C4-2B (cell line): ENCODE measurements at regions not wholly inside any gene's neighbourhood (a gene's known extent, or its start where the extent isn't known, plus 50 kb on each side); places are given as distances from the start of the nearest gene placed in this dataset.
A peak's percentile ranks its signal among the peaks of the same experiment; 100 is the strongest.

ENCODE experiments used
- H3K27ac ChIP-seq: fragments of 450-650 bp; 2 replicates; pipeline ENCODE4 v1.5.1; 2017
- ZFX ChIP-seq: fragments of 450-650 bp; IDR thresholded peaks from 2 replicates; pipeline ENCODE4 v1.6.1; 2017
- TF ChIP-seq, protein P1 (sequence below): fragments of 450-650 bp; conservative IDR thresholded peaks from 2 replicates; pipeline ENCODE4 v1.5.1; 2017; ENCODE audit warnings: mild to moderate bottlenecking

DNA sequence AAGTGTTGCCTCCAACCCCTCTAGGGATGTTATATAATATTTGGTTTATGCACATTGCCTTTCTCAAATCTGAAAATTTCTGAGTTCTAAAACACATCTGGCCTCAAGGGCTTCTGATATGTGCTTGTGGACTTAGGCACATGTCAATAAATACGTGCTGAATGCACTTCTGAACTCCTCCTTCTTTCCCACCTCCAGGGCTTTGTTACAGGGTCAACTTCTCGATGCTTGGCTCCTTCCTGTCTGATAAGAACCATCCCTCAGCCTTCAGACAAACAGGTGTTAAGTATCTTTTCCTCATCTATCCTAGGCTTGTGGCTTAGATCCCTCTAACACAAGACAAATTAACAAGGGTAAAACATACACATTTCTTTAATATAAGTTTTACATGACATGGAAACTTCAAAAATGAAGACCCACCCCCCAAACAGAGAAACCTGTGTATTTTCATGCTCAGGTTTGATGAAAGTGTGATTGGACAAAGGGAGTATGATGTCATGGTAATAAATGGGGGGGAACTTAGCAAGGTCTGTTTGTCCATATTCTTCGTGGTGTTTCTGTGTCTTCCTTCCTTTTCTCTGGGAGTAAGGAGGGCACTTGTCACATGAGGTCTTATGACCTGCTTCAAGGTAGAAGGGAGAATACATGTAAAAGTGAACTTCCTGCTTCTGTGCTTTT lies 326.9 kb downstream of the CD83 start:
- no peak overlapping the region for H3K27ac ChIP-seq
- TF ChIP-seq ZFX, result no peak
- TF ChIP-seq, protein P1, sequence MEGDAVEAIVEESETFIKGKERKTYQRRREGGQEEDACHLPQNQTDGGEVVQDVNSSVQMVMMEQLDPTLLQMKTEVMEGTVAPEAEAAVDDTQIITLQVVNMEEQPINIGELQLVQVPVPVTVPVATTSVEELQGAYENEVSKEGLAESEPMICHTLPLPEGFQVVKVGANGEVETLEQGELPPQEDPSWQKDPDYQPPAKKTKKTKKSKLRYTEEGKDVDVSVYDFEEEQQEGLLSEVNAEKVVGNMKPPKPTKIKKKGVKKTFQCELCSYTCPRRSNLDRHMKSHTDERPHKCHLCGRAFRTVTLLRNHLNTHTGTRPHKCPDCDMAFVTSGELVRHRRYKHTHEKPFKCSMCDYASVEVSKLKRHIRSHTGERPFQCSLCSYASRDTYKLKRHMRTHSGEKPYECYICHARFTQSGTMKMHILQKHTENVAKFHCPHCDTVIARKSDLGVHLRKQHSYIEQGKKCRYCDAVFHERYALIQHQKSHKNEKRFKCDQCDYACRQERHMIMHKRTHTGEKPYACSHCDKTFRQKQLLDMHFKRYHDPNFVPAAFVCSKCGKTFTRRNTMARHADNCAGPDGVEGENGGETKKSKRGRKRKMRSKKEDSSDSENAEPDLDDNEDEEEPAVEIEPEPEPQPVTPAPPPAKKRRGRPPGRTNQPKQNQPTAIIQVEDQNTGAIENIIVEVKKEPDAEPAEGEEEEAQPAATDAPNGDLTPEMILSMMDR, result no peak

DNA sequence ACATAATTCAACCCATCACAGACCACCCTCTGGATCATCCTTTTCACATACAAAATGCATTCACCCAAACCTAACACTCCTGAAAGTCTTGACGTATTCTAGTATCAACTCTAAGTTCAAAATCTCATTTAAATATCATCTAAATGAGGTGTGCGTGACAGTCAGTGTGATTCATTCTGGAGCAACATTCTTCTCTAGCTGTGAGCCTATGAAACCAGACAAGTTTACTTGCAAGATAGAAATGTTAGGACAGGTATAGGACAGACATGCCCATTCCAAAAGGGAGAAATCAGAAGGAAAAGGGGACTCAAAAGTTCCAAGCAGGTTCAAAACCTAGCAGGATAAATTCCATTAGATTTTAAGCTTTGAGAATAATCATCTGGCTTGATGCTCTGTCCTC lies 329.7 kb downstream of the CD83 start:
- TF ChIP-seq, protein P1, result no peak
- TF ChIP-seq ZFX, result no peak
- H3K27ac ChIP-seq, result no peak overlapping the region

DNA sequence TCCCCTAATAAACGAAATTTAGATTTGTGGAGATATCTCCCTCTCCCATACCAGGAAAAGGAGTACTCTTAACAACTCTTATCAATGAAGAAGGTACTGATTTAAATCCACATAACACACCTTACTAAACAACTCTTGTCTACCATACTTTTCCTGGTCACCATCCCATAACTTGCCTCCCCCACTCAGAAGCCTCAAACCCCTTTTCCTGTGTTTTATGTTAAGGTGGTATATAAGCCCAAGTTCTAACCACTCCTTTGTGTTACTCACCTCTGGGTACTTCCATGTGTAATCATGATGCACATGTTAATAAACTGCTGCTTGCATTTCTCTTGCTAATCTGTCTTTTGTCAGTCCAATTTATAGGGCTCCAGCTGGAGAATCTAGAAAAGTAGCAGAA lies 330.7 kb downstream of the CD83 start:
- TF ChIP-seq, protein P1, result no peak
- no peak for TF ChIP-seq ZFX
- H3K27ac ChIP-seq, result no peak overlapping the region

DNA sequence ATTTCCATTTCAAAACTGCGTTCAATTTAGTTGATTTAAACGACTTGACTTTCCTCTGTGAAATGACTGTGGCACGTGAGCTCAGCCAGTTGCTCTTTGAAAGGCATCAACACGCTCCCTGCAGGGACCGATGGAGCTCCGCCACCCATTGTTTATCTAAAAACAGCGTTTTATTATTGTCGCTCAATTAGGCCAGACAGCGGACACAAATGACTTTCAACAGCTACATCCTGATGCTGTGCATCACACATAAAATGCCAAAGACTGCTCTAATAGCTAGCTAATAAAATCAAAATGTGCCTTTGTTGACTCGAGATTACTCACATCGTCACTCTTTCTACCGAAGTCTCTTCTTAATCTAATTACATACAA lies 332.5 kb downstream of the CD83 start:
- TF ChIP-seq, protein P1, result no peak
- TF ChIP-seq ZFX, result no peak
- H3K27ac ChIP-seq, result no peak overlapping the region

DNA sequence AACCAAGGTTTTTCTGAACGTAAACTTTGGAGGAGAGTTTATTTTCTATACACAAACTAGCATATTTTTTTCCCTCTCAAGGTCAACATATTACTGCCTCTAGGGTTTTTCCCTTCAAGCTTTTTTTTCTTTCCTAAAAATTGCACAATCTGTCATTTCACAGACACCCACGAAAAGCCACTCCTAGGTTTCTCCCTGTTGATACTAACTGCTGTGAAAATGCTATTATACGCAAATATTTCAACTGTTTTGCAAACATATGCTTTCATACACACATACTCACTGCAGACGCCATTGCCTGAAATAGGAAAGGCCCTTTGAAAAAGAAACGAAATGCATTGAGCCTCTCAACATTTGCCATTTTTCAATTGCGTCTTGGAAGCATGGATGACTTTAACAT lies 333.0 kb downstream of the CD83 start:
- TF ChIP-seq ZFX, result no peak
- TF ChIP-seq, protein P1, result no peak

DNA sequence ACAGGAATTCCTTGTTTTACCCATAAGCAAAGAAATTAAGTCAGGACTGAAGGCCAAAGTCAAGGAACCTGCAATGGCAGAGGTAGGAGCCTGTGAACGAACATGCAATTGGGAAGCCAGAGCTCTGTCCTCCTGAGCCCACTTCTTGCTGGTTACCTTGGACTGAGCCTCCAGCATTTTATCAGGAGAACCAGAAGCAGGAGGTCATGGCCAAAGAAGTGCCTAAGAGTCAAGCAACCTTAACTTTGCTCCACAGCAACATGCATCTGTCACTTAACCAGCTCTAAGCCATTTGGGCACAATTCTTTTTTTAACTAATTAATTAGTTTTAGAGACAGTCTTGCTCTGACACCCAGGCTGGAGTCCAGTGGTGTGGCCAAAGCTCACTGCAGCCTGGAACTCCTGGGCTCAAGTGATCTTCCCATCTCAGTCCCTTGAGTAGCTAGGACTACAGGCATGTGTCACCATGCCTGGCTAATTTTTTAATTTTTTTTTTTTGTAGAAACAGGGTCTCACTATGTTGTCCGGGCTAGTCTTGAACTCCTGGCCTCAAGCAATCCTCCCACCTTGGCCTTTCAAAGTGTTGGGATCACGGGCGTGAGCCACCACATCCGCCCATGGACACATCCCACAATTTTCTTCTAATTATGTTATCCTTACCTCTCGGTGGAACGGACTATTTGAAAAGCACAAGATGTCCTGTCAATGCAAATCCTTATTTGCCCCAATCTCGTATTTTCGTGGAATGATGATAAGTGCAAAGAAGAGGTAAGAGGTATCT lies 334.2 kb downstream of the CD83 start:
- TF ChIP-seq ZFX, result no peak
- TF ChIP-seq, protein P1, result no peak
- H3K27ac ChIP-seq, result peak overlapping the region; percentile 43; the same call in 1 of the 2 replicates

More for the DNA sequence above, 333.0 kb downstream of the CD83 start:
- H3K27ac ChIP-seq, result no peak overlapping the region

DNA sequence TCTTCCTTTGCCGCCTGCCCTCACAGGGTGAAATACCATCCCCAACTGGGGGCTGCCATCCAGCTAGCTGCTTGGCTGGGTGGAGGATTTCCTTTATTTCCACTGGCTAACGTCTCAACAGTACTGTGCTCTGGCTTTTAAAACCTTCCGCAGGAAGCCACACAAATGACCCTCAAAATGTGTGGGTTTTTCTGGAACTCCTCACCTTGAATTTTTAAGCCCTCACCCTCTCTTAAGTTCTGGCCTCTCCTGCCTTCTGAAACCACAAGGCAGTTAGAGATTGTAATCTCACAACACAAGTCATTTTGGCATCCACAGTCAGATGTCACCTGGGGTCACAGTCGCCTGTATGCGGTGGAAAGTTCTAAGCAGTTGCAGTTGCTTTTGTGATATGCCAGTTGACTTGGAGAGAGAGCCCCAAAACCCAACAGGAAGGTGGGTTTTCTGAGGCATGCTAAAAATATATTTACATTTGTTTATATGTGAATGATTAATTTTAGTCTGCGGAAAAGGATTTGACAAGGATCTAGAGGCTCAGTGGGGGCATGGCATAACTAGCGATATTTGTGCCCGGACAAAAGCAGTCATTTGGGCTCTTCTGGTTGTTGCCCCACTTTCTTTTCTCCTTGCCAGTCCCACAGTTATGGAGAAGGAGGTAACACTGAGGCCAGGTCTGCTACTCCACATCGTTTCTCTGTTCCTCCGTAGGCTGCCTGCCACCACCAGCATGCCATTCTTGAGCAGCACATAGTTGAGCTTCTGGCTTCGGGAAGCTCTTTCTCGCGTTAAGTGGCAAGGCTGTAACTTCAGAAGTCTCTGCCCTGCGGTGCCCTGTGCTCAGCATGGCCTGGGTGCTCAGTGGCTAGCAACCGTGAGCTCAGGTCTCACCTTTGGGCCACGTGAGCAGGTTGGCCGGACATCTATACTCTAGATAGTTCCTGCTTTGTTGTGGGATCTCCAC lies 335.3 kb downstream of the CD83 start:
- H3K27ac ChIP-seq, result peak overlapping the region; percentile 43
- no peak for TF ChIP-seq ZFX
- TF ChIP-seq, protein P1, result no peak
